IPS-NIHi7 (cell line): ENCODE measurements at regions not wholly inside any gene's neighbourhood (a gene's known extent, or its start where the extent isn't known, plus 50 kb on each side); places are given as distances from the start of the nearest gene placed in this dataset.

Experiments
- DNase-seq: peaks from one replicate; pipeline ENCODE4 v3.0.0; 2012; ENCODE audit warnings: mixed read lengths; ENCODE audit errors: extremely low spot score

DNA sequence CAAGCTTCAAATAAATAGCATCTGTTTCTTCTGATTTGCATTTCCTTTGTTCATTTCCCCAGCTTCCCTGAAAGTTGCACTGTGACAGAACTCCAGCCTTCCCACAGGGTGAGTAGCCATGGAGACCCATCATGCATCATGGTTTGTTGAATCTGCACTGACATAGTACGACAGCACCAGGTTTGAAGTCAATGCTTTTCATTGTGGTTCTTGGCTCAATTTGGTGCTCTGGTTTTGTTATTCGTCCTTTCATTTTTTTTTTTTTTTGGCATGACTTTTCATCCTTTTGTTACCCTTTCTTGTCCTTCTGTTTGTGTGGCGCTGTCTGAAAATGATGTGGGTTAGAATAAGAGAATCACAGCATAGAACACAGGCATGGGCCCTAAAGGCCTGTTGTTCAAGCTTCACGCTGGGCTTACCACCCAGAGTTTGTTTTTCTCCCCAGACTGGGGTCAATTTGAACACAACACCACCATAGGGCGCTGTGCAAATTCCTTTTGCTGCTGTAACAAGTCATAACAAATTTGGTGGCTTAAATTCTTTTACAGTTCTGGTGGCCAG, 206.2 kb upstream of the CDH10 start:
- DNase-seq, result no peak

DNA sequence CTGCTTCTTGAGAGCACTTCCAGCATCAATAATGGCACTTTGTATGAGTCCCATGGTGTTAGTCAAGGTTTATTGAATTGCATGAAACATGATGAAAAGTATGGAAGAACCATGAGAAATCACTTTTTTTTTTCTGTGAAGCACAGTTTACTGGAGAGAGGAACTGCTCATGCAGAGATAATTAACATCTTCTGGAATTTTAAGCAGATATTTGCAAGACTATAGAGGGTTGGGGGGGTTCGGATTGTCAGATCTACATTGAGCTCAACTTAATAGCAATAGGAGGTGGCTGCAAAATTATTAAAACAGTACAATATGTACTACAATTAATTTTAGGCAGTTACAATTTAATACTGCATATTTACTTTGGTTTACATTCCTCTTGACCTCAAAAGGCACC, 204.4 kb upstream of the CDH10 start:
- DNase-seq, result no peak

- DNase-seq, result no peak
Measured at GRCh38 chr5:24831989-24832388, 187.2 kb upstream of the CDH10 start.

DNA sequence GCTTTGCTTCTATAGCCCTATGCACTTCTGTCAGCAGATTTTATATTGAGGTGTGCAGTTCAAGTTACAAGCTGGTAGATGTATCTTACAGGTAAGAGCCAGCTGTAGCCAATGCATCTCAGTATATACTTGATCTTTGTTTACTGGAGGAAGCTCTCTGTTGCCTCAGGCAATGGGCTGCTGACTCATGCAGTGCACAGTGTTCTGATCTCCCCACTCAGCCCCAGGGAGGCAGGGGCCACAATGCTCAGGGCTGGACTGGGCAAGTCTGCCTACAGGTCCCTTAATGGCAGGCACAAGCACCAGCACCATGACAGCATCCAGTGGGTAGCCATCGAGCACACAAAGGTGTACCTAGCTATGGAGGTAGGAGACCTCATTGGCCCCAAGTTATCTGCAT, 178.8 kb upstream of the CDH10 start:
- peak; percentile 5 for DNase-seq

DNA sequence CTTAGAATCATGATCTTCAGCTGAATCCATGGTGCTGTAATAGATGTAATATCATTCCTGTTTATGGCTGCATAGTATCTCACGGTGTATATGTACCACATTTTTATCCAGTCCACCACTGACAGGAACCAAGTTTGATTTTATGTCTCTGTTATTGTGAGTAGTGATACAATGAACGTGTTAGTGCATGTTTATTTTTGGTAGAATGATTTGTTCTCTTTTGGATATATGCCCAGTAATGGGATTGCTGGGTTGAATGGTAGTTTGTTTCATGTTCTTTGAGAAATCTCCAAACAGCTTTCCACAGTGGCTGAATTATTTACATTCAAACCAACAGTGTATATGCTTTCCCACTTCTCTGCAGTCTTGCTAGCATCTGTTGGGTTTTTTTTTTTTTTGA, 175.1 kb upstream of the CDH10 start:
- no peak for DNase-seq

- DNase-seq, result no peak
Measured at GRCh38 chr5:24817966-24818365, 173.2 kb upstream of the CDH10 start.

DNA sequence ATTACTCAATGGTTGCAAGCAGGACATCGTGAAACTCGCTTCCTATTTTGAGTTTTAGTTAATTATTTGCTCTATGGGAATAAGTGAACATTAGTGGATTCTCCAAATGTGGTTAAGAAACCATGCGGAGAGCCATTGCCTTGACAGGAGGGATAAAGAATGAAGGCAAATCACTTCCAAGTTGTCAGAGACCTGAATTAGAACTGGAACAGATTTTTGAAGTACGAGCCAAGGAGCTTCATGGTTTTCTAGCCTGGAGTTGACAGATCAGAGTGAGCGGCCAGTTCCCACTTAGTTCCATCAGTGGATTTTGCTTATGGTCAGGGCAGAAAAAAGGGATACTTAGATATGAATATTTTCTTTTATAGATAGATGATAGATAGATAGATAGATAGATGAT, 171.4 kb upstream of the CDH10 start:
- DNase-seq, result no peak

GRCh38 chr5:24805230-24805629, 160.5 kb upstream of the CDH10 start:
- DNase-seq, result no peak

DNA sequence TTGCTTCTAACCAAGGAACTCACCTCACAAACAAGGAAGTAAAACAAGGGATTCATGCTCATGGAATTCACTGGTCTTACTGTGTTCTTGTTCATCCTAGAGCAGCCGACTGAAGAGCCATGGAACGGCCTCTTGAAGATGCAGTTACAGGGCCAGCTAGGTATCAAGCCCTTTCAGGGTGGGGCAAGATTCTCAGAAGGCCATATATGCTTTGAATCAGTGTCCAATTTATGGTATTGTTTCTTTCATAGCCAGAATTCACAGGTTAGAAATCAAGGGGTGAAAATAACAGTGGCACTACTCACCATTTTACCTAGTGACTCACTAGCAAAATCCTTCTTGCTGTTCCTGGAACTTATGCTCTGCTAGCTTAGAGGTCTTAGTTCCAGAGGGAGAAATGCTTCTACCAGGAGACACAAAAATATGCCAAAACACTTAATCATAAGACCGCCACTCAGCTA, 159.5 kb upstream of the CDH10 start:
- DNase-seq, result no peak

- no peak for DNase-seq
Measured at GRCh38 chr5:24791326-24791725, 146.5 kb upstream of the CDH10 start.

- no peak for DNase-seq
Measured at GRCh38 chr5:24789611-24790351, 145.0 kb upstream of the CDH10 start.

GRCh38 chr5:24788829-24789514, 144.2 kb upstream of the CDH10 start:
- DNase-seq, result no peak

DNA sequence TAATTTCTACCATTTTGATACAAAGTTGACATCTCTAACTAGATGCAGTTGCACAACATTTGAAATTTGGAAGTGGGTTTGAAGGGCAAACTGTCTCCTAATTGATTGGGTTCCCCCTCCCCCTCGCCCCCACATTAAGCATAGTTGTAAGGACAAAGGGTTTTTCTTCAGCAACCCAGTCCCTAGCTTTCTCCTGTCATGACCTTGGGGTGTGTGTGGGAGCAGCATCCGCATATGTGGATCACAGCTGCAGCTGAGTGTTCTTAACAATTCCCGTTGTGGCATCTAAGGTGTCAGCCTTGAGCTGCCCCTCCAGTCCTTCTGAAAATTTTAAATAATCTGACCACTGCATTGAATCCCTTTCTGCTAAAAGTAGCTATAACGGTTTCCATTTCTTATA, 141.3 kb upstream of the CDH10 start:
- DNase-seq, result no peak

DNA sequence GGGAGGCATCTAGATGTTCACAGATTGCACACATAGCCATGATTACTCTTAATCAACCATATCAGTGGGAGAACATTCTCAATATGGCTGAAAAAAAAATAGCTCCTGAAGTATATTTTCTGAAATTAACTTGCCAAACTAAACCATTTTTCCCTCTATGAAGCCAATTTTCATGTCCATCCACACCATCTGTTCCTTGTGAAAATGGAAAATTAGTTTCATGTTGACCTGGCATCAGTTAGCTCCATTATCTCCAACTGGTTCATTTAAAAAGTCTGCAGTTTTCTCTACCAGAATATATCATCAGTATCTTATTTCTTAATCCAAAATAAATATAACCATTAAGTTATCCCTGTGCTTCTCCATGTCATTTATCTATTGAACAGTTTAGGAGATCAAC, 138.8 kb upstream of the CDH10 start:
- no peak for DNase-seq

DNA sequence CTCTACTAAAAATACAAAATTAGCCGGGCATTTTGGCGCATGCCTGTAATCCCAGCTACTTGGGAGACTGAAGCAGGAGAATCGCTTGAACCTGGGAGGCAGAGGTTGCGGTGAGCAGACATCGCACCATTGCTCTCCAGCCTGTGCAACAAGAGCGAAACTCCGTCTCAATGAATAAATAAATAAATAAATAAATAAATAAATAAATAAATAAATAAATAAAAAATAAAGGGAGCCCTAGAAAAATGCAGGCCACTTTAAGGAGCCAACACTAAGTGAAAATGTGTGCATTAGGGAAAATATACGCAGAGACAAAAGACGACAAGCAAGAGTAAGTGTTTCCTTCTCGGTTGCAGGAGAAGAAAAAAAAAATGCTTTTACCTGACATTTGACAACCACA, 132.6 kb upstream of the CDH10 start:
- DNase-seq, result no peak

DNA sequence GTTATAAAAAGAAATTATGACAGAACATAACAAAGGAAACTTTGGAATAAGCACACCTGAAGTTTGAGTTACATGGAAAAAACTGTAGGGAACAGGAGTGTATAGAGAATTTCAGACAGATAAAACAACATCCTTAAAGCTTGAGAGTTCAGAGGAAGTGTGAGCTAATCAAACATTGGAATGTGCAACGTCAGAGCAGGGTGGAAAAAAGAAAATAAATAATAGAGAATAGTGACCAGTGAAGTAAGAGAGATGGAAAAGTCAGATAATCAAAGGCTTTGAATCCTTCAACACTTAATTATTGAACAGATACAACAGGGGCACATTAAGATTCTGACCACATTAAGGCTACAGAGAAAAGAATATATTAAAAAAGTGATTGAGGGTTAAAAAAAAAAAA, 128.5 kb upstream of the CDH10 start:
- DNase-seq, result no peak

- DNase-seq, result no peak
Measured at GRCh38 chr5:24767086-24767485, 122.3 kb upstream of the CDH10 start.

GRCh38 chr5:24765219-24765618, 120.4 kb upstream of the CDH10 start:
- DNase-seq, result no peak

- DNase-seq, result no peak
Measured at GRCh38 chr5:24750355-24750754, 105.6 kb upstream of the CDH10 start.

- no peak for DNase-seq
Measured at GRCh38 chr5:24749701-24750100, 104.9 kb upstream of the CDH10 start.

DNA sequence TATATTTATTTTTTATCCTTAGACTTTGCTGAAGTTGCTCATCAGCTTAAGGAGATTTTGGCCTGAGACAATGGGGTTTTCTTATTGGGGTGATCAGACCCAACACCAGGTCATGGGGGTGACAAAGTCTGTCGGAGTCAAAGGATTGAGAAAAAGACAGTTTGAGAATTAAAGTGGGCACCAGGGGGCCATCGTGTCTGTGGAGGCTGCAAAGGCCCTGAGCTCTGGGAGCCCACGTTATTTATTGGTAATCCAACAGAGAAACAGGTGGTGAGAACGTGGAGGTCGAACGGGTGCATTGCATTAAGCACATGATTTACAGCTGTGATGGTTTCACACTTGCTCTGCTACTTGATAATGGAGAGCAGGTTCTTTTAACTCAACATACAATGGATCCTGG, 102.5 kb upstream of the CDH10 start:
- DNase-seq, result no peak

- DNase-seq, result no peak
Measured at GRCh38 chr5:24742334-24742733, 97.6 kb upstream of the CDH10 start.

- DNase-seq, result no peak
Measured at GRCh38 chr5:24737163-24737562, 92.4 kb upstream of the CDH10 start.
